ENCODE measurements at regions not wholly inside any gene's neighbourhood (a gene's known extent, or its start where the extent isn't known, plus 50 kb on each side); places are given as distances from the start of the nearest gene placed in this dataset.

DNA sequence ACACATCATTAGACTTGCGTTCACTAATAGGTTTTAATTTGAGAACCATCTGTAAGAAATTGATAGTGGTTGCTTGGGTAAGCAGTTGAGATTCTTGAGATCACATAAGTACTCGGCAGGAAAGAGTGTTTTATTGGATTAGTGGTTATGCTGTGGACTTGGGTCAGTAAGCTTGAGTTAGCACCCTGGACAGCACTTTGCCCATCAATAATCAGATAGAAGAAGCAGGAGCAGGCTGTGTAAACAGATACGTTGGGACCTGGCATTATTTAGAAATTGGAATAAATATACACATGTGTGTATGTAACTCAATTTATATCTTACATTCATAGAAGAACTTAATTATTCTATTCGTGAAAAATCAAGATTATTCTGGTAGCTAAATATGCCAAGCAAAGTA is 357.5 kb upstream of the SMIM31 start:
- DNase-seq (ENCODE audit: low spot score) = no peak
- CTCF ChIA-PET = no interaction called here

DNA sequence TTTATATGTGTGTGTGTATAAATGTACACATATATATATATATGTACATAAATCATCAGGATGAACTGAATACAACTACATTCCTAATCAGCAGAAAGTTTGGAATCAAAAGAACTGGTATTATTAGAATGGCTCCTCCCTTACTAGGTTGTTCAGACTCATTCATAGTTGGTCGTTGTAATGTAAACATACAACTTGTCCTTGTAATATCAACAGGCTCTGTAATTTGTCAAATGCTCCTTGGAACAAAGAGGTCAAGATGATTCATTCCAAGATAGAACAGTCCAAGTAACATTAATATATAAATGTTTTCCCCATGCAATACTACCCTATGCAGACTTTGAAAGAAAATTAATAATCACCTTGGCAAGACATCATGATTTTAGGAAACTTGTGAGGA is 351.4 kb upstream of the SMIM31 start:
- H3K4me1 Mint-ChIP-seq = no peaks in the 10 kb centered on the region
- CTCF ChIA-PET = no interaction called here
- DNase-seq (ENCODE audit: low spot score) = no peak
- POLR2A ChIA-PET = no interaction called here
- no peak overlapping the region for H3K4me3 Mint-ChIP-seq
- no peak overlapping the region for H3K27ac Mint-ChIP-seq
- no peaks in the 10 kb centered on the region for H3K27me3 Mint-ChIP-seq (ENCODE audit: low read depth)
- no peaks in the 10 kb centered on the region for H3K36me3 Mint-ChIP-seq
- no peak for ATAC-seq
- no peaks in the 10 kb centered on the region for H3K9me3 Mint-ChIP-seq
- TF ChIP-seq, protein P1, sequence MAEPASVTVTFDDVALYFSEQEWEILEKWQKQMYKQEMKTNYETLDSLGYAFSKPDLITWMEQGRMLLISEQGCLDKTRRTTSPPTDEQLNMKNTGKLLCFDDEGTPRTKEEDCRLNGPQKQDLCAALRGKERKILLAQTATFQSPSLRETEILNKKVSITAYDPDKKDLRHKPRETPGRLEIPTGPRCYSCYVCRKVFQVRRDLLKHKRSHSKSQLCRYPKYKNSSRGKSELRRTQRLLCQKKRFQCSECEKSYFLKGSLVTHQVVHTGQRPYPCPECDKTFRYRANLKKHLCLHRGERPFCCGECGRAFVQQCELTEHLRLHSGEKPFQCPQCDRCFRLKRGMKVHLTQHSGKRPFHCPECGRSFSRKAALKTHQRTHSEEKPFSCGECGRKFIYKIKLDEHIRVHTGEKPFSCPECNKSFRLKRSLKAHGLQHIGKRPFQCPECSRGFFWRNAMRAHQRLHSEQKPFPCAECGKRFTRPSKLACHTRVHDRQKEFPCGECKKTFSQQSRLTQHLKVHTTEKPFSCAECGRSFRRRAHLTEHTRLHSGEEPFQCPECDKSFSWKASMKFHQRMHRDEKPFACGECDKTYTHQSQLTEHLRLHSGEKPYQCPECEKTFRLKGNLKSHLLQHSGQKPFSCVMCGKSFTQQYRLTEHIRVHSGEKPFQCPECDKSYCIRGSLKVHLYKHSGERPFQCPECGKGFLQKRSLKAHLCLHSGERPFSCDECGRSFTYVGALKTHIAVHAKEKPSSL (CRISPR knock-in tag; conservative IDR thresholded peaks at IDR 0.05) = no peak
- TF ChIP-seq FOXK1 (CRISPR knock-in tag; IDR thresholded peaks at IDR 0.05) (no peak), ZNF512 (CRISPR knock-in tag; IDR thresholded peaks at IDR 0.05; ENCODE audit: borderline replicate concordance) (no peak), EMX1 (CRISPR knock-in tag; IDR thresholded peaks at IDR 0.05) (no peak), ZBTB21 (CRISPR knock-in tag; IDR thresholded peaks at IDR 0.05; ENCODE audit: borderline replicate concordance) (no peak), ATF1 (CRISPR knock-in tag; IDR thresholded peaks at IDR 0.05) (no peak), ZNF396 (CRISPR knock-in tag; IDR thresholded peaks at IDR 0.05; ENCODE audit: borderline replicate concordance) (no peak), JUN (CRISPR knock-in tag; IDR thresholded peaks at IDR 0.05) (no peak), USF2 (CRISPR knock-in tag; IDR thresholded peaks at IDR 0.05) (no peak)
- TF ChIP-seq, protein P2, sequence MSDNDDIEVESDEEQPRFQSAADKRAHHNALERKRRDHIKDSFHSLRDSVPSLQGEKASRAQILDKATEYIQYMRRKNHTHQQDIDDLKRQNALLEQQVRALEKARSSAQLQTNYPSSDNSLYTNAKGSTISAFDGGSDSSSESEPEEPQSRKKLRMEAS (CRISPR knock-in tag; IDR thresholded peaks at IDR 0.05) = no peak

More for the DNA sequence above, 357.5 kb upstream of the SMIM31 start:
- H3K27me3 Mint-ChIP-seq (ENCODE audit: low read depth) = no peaks in the 10 kb centered on the region
- POLR2A ChIA-PET = interaction anchor here (0.5 kb wide), 1 partner anchor 209 kb away, joined by 3 read pairs; no protein-coding TSS in a partner anchor
- no peak for TF ChIP-seq CTCF (IDR thresholded peaks at IDR 0.05)
- TF ChIP-seq ZNF263 (CRISPR knock-in tag; IDR thresholded peaks at IDR 0.05; ENCODE audit: low read depth) = no peak
- TF ChIP-seq KAT7 (CRISPR knock-in tag; IDR thresholded peaks at IDR 0.05; ENCODE audit: borderline replicate concordance) = no peak
- no peak for TF ChIP-seq ZNF317 (CRISPR knock-in tag; IDR thresholded peaks at IDR 0.05; ENCODE audit: borderline replicate concordance, low read depth)
- no peak for TF ChIP-seq GTF2I (CRISPR knock-in tag; conservative IDR thresholded peaks at IDR 0.05)
- TF ChIP-seq, protein P3, sequence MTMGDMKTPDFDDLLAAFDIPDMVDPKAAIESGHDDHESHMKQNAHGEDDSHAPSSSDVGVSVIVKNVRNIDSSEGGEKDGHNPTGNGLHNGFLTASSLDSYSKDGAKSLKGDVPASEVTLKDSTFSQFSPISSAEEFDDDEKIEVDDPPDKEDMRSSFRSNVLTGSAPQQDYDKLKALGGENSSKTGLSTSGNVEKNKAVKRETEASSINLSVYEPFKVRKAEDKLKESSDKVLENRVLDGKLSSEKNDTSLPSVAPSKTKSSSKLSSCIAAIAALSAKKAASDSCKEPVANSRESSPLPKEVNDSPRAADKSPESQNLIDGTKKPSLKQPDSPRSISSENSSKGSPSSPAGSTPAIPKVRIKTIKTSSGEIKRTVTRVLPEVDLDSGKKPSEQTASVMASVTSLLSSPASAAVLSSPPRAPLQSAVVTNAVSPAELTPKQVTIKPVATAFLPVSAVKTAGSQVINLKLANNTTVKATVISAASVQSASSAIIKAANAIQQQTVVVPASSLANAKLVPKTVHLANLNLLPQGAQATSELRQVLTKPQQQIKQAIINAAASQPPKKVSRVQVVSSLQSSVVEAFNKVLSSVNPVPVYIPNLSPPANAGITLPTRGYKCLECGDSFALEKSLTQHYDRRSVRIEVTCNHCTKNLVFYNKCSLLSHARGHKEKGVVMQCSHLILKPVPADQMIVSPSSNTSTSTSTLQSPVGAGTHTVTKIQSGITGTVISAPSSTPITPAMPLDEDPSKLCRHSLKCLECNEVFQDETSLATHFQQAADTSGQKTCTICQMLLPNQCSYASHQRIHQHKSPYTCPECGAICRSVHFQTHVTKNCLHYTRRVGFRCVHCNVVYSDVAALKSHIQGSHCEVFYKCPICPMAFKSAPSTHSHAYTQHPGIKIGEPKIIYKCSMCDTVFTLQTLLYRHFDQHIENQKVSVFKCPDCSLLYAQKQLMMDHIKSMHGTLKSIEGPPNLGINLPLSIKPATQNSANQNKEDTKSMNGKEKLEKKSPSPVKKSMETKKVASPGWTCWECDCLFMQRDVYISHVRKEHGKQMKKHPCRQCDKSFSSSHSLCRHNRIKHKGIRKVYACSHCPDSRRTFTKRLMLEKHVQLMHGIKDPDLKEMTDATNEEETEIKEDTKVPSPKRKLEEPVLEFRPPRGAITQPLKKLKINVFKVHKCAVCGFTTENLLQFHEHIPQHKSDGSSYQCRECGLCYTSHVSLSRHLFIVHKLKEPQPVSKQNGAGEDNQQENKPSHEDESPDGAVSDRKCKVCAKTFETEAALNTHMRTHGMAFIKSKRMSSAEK (CRISPR knock-in tag; IDR thresholded peaks at IDR 0.05; ENCODE audit: borderline replicate concordance) = no peak
- no peak for TF ChIP-seq ZNF423 (CRISPR knock-in tag; IDR thresholded peaks at IDR 0.05)
- no peak for TF ChIP-seq GABPB1 (CRISPR knock-in tag; IDR thresholded peaks at IDR 0.05)
- no peak for TF ChIP-seq TEAD1 (CRISPR knock-in tag; IDR thresholded peaks at IDR 0.05)
- TF ChIP-seq FOXP1 (CRISPR knock-in tag; IDR thresholded peaks at IDR 0.05; ENCODE audit: borderline replicate concordance) = no peak
- TF ChIP-seq, protein P2 (CRISPR knock-in tag; IDR thresholded peaks at IDR 0.05) = no peak
- no peak for TF ChIP-seq EMX1 (CRISPR knock-in tag; IDR thresholded peaks at IDR 0.05)
- TF ChIP-seq PRRX2 (CRISPR knock-in tag; IDR thresholded peaks at IDR 0.05) = no peak
- TF ChIP-seq ZNF416 (CRISPR knock-in tag; IDR thresholded peaks at IDR 0.05) = no peak
- no peak for TF ChIP-seq CDX4 (CRISPR knock-in tag; IDR thresholded peaks at IDR 0.05; ENCODE audit: borderline replicate concordance)
- TF ChIP-seq JAZF1 (CRISPR knock-in tag; IDR thresholded peaks at IDR 0.05) = no peak
- no peak for ATAC-seq
- peaks cover 3% of the 10 kb centered on the region; the same call in 1 of the 2 replicates for H3K9me3 Mint-ChIP-seq
- no peak overlapping the region for H3K27ac Mint-ChIP-seq
- H3K36me3 Mint-ChIP-seq = no peaks in the 10 kb centered on the region
- no peak overlapping the region for H3K4me3 Mint-ChIP-seq
- H3K4me1 Mint-ChIP-seq = no peaks in the 10 kb centered on the region

All from WTC11 (cell line).